A673 (cell line): ENCODE measurements at regions not wholly inside any gene's neighbourhood (a gene's known extent, or its start where the extent isn't known, plus 50 kb on each side); places are given as distances from the start of the nearest gene placed in this dataset.

ENCODE experiments used
- BruUV-seq: library from RNA; stranded (reverse); fragments of 400-500 nt; replicated peaks from 2 replicates; lab custom pipeline; 2021; lab: Mats Ljungman, UMichigan
- CTCF ChIA-PET: fragments of 300-600 bp; sonication (Branson Sonifier 250); formaldehyde crosslinking; loops from one replicate; lab custom pipeline; 2022; ENCODE audit warnings: antibody characterized with exemption; lab: Charles Lee
- POLR2A ChIA-PET: fragments of 300-600 bp; sonication (Branson Sonifier 250); formaldehyde crosslinking; loops from one replicate; lab custom pipeline; 2022; ENCODE audit warnings: antibody characterized with exemption; ENCODE audit not compliant: low non-redundant PET; lab: Charles Lee
- DNase-seq: peaks from one replicate; pipeline ENCODE4 v3.0.0-alpha.2; 2015; ENCODE audit warnings: low spot score
- H3K27ac ChIP-seq: fragments of 200-600 bp; sonication (generic); 2 replicates; pipeline ENCODE4 v1.5.1; 2016; ENCODE audit warnings: mixed run types, low read depth, mild to moderate bottlenecking, mixed read lengths, antibody characterized with exemption, low read length; ENCODE audit not compliant: poor library complexity, severe bottlenecking
- H3K27me3 ChIP-seq: fragments of 200-600 bp; sonication (generic); replicated peaks from 2 replicates; pipeline ENCODE4 v1.6.1; 2017; ENCODE audit warnings: mixed run types, low read depth, mild to moderate bottlenecking, mixed read lengths, antibody characterized with exemption, low read length; ENCODE audit not compliant: insufficient read depth, poor library complexity
- H3K36me3 ChIP-seq: fragments of 200-600 bp; sonication (generic); 2 replicates; pipeline ENCODE4 v1.6.1; 2016; ENCODE audit warnings: mixed run types, mild to moderate bottlenecking, mixed read lengths, antibody characterized with exemption, low read length; ENCODE audit not compliant: insufficient read depth, poor library complexity, severe bottlenecking
- H3K4me1 ChIP-seq: fragments of 200-600 bp; sonication (generic); 2 replicates; pipeline ENCODE4 v1.6.1; 2017; ENCODE audit warnings: mixed run types, mild to moderate bottlenecking, mixed read lengths, antibody characterized with exemption, low read length; ENCODE audit not compliant: insufficient read depth, poor library complexity, severe bottlenecking
- H3K4me3 ChIP-seq: fragments of 200-600 bp; sonication (generic); 2 replicates; pipeline ENCODE4 v1.5.1; 2016; ENCODE audit warnings: low read depth, mixed run types, mild to moderate bottlenecking, mixed read lengths, low read length; ENCODE audit not compliant: poor library complexity, severe bottlenecking
- H3K9me3 ChIP-seq: fragments of 200-600 bp; sonication (generic); 2 replicates; pipeline ENCODE4 v1.6.1; 2016; ENCODE audit warnings: mixed run types, low read depth, mild to moderate bottlenecking, mixed read lengths, antibody characterized with exemption, low read length; ENCODE audit not compliant: poor library complexity, severe bottlenecking
- CTCF ChIP-seq: fragments of 300-800, 200-600 bp; sonication (generic); conservative IDR thresholded peaks from 2 replicates; pipeline ENCODE4 v1.5.1; 2017; ENCODE audit warnings: low read depth, mild to moderate bottlenecking, antibody characterized with exemption, low read length, moderate library complexity, mixed read lengths
- EZH2 ChIP-seq: fragments of 200-600 bp; sonication (generic); IDR thresholded peaks from 2 replicates; pipeline ENCODE4 v1.6.1; 2017; ENCODE audit warnings: borderline replicate concordance, low read depth, mild to moderate bottlenecking, mixed read lengths, antibody characterized with exemption, low read length; ENCODE audit not compliant: poor library complexity, severe bottlenecking
- intact Hi-C: fragments of 100-400 bp; cut with micrococcal nuclease; formaldehyde crosslinking; loops from one replicate; pipeline ENCODE4 v1.10.0; 2022; ENCODE audit not compliant: unreplicated experiment

- Histone ChIP-seq H3K9me3 (no peaks in the 10 kb centered on the region), H3K36me3 (no peaks in the 10 kb centered on the region), H3K4me1 (no peaks in the 10 kb centered on the region), H3K4me3 (no peak overlapping the region), H3K27me3 (no peaks in the 10 kb centered on the region), H3K27ac (no peak overlapping the region)
- no peak for TF ChIP-seq EZH2
- TF ChIP-seq CTCF: no peak
- no TSS peak for BruUV-seq
- intact Hi-C loops: no loop called here
- ChIA-PET CTCF (no interaction called here), POLR2A (interaction anchor here (0.6 kb wide), 1 partner anchor 10 kb away, joined by 3 read pairs; no protein-coding TSS in a partner anchor)
- DNase-seq: no peak
These were observed 52.8 kb upstream of the ZPBP start for GRCh38 chr7:50145801-50146338.

- BruUV-seq: no TSS peak
- no peak overlapping the region for H3K27ac ChIP-seq
- POLR2A ChIA-PET: interaction anchor here (0.6 kb wide), 1 partner anchor 10 kb away, joined by 3 read pairs; no protein-coding TSS in a partner anchor
- DNase-seq: no peak
- no peak overlapping the region for H3K4me3 ChIP-seq
- no peaks in the 10 kb centered on the region for H3K27me3 ChIP-seq
- CTCF ChIA-PET: no interaction called here
- H3K4me1 ChIP-seq: no peaks in the 10 kb centered on the region
- no peak for TF ChIP-seq EZH2
- TF ChIP-seq CTCF: no peak
- intact Hi-C loops: no loop called here
- no peaks in the 10 kb centered on the region for H3K9me3 ChIP-seq
- no peaks in the 10 kb centered on the region for H3K36me3 ChIP-seq
These were observed 52.2 kb upstream of the ZPBP start for GRCh38 chr7:50145226-50145625.
